SK-N-MC (cell line): ENCODE measurements at regions not wholly inside any gene's neighbourhood (a gene's known extent, or its start where the extent isn't known, plus 50 kb on each side); places are given as distances from the start of the nearest gene placed in this dataset.

Source experiments
- EZH2 ChIP-seq: fragments of 200-600 bp; sonication (generic); IDR thresholded peaks from one replicate; pipeline ENCODE4 v1.6.1; 2017; ENCODE audit warnings: antibody characterized with exemption
- POLR2AphosphoS5 ChIP-seq: IDR thresholded peaks from 2 replicates; pipeline ENCODE4 v1.6.1; 2012; ENCODE audit warnings: mild to moderate bottlenecking, low read depth, low read length, borderline replicate concordance

DNA sequence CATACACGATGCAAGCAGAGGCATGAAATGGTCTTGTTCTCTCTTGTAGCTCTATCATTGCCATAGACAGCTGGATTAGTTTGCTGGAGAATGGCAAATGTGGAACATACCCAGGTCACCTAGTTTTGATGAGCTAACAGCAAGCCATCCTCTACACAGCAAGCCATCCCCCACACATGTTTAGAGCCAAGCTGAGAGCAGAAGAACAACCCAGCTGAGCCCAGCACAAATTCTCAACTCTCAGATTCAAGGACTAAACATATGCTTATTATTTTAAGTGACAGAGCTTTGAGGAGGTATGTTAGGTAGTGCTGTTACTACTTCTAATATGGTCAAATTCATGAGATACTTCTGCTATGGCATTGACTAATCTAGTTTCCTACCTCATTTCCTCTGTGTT, 230.3 kb downstream of the OTOR start:
- TF ChIP-seq POLR2AphosphoS5 (no peak), EZH2 (no peak)
